ENCODE measurements at regions not wholly inside any gene's neighbourhood (a gene's known extent, or its start where the extent isn't known, plus 50 kb on each side); places are given as distances from the start of the nearest gene placed in this dataset.
"Not testable (repeated sequence)": the region's sequence is repeated elsewhere in the genome, so short reads cannot be mapped to it uniquely, and the experiment has no call there.

GRCh38 chr18:66931010-66931409 is 327.1 kb upstream of the CDH19 start:
- DNase-seq (ENCODE audit: low spot score in 2 of 2) (no peak), ATAC-seq (replicated peaks; ENCODE audit: extremely low read depth, poor library complexity, severe bottlenecking) (no peak)
- no peaks in the 10 kb centered on the region for H3K36me3 Mint-ChIP-seq (ENCODE audit: insufficient read depth)

GRCh38 chr18:66916834-66917233 is 312.9 kb upstream of the CDH19 start:
- no peak for ATAC-seq (replicated peaks; ENCODE audit: extremely low read depth, poor library complexity, severe bottlenecking)
- Mint-ChIP-seq H3K4me1 (no peaks in the 10 kb centered on the region), H3K36me3 (ENCODE audit: insufficient read depth) (no peaks in the 10 kb centered on the region)

More at GRCh38 chr18:66931010-66931409, 327.1 kb upstream of the CDH19 start:
- Mint-ChIP-seq H3K4me1 (no peaks in the 10 kb centered on the region), H3K4me3 (no peak overlapping the region), H3K9me3 (peaks cover 10% of the 10 kb centered on the region), H3K27ac (ENCODE audit: low read depth) (no peak overlapping the region), H3K27me3 (no peaks in the 10 kb centered on the region)

DNA sequence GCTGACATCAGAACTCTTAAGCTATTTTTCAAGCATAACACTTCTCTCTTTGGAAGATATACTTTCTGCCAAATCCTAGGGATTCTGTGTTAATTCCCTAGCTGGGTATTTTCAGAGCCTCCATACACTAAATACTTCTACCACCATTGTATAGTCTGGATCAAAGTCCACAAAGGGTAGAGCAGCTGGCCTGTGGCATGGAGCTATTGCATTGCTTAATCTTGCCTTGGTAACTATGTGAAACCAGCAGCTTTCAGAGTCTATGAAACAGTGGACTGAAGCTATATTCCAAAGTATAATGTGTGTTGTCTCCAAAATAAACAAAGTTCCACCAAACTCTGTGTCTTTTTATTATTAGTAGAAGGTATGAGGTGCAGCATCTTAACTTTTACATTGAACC is 296.9 kb upstream of the CDH19 start:
- ATAC-seq (replicated peaks; ENCODE audit: extremely low read depth, poor library complexity, severe bottlenecking) (no peak), DNase-seq (ENCODE audit: low spot score in 2 of 2) (no peak)
- H3K4me1 Mint-ChIP-seq = no peaks in the 10 kb centered on the region
- no peak overlapping the region for H3K27ac Mint-ChIP-seq (ENCODE audit: low read depth)
- no peak overlapping the region for H3K4me3 Mint-ChIP-seq
- peaks cover 5% of the 10 kb centered on the region for H3K9me3 Mint-ChIP-seq
- H3K36me3 Mint-ChIP-seq (ENCODE audit: insufficient read depth) = no peaks in the 10 kb centered on the region
- H3K27me3 Mint-ChIP-seq = no peaks in the 10 kb centered on the region

More at GRCh38 chr18:66916834-66917233, 312.9 kb upstream of the CDH19 start:
- no peak overlapping the region for H3K4me3 Mint-ChIP-seq
- DNase-seq (ENCODE audit: low spot score in 2 of 2) = no peak
- H3K27ac Mint-ChIP-seq (ENCODE audit: low read depth) = no peak overlapping the region
- H3K27me3 Mint-ChIP-seq = no peaks in the 10 kb centered on the region
- peaks cover 4% of the 10 kb centered on the region for H3K9me3 Mint-ChIP-seq

DNA sequence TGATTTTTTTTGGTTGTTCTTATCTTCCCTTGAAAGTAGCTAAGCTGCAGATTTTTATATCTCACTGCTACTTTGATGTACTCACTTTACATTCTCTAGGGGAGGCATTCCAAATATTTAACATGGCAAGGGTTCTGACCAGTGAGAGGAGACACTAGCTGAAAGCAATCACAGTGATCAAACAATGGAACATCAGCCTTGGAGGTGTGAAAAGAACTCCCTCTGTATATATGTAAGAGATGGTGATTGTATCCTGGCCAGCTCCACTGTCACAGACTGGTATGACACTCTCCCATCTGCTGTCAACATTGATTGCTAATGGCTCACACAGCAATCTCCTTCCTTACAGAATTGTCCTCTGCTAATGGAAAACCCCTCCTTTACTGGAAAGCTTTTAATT is 291.7 kb upstream of the CDH19 start:
- Mint-ChIP-seq H3K27ac (ENCODE audit: low read depth) (no peak overlapping the region), H3K27me3 (no peaks in the 10 kb centered on the region), H3K4me1 (no peaks in the 10 kb centered on the region), H3K4me3 (no peak overlapping the region), H3K9me3 (peaks cover 5% of the 10 kb centered on the region), H3K36me3 (ENCODE audit: insufficient read depth) (no peaks in the 10 kb centered on the region)
- DNase-seq (ENCODE audit: low spot score in 2 of 2) (no peak), ATAC-seq (replicated peaks; ENCODE audit: extremely low read depth, poor library complexity, severe bottlenecking) (no peak)

DNA sequence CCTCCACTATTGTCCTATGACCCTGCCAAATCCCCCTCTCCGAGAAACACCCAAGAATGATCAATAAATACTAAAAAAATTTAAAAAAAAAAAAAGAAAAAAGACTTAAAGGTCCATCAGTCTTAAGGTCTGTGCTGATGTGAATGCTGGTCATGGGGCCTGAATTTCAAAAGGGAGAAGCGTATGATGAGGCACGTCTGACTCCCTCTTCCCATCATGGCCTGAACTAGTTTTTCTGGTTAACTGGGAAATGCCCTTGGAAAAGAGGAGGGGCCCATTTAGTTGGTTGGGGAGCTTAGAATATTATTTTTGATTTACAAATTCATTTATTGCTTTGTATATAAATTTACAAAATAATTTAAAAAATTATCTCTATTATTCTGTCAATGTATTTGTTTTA is 291.0 kb upstream of the CDH19 start:
- no peaks in the 10 kb centered on the region for H3K36me3 Mint-ChIP-seq (ENCODE audit: insufficient read depth)
- no peak overlapping the region for H3K4me3 Mint-ChIP-seq
- no peak for ATAC-seq (replicated peaks; ENCODE audit: extremely low read depth, poor library complexity, severe bottlenecking)
- no peaks in the 10 kb centered on the region for H3K27me3 Mint-ChIP-seq
- no peak for DNase-seq (ENCODE audit: low spot score in 2 of 2)
- H3K4me1 Mint-ChIP-seq = no peaks in the 10 kb centered on the region
- H3K27ac Mint-ChIP-seq (ENCODE audit: low read depth) = no peak overlapping the region
- peaks cover 1% of the 10 kb centered on the region for H3K9me3 Mint-ChIP-seq

- H3K9me3 Mint-ChIP-seq; H3K4me1 Mint-ChIP-seq; H3K36me3 Mint-ChIP-seq (ENCODE audit: insufficient read depth); ATAC-seq (replicated peaks; ENCODE audit: extremely low read depth, poor library complexity, severe bottlenecking); DNase-seq (ENCODE audit: low spot score in 2 of 2); H3K4me3 Mint-ChIP-seq; H3K27me3 Mint-ChIP-seq; H3K27ac Mint-ChIP-seq (ENCODE audit: low read depth): not testable (repeated sequence)
These were observed 288.5 kb upstream of the CDH19 start for GRCh38 chr18:66892388-66892787.

- Mint-ChIP-seq H3K4me1 (no peaks in the 10 kb centered on the region), H3K36me3 (ENCODE audit: insufficient read depth) (no peaks in the 10 kb centered on the region), H3K27ac (ENCODE audit: low read depth) (no peak overlapping the region), H3K9me3 (peaks cover 1% of the 10 kb centered on the region), H3K4me3 (no peak overlapping the region), H3K27me3 (no peaks in the 10 kb centered on the region)
- no peak for DNase-seq (ENCODE audit: low spot score in 2 of 2)
- ATAC-seq (replicated peaks; ENCODE audit: extremely low read depth, poor library complexity, severe bottlenecking) = no peak
These were observed 271.1 kb upstream of the CDH19 start for GRCh38 chr18:66874812-66875474.

DNA sequence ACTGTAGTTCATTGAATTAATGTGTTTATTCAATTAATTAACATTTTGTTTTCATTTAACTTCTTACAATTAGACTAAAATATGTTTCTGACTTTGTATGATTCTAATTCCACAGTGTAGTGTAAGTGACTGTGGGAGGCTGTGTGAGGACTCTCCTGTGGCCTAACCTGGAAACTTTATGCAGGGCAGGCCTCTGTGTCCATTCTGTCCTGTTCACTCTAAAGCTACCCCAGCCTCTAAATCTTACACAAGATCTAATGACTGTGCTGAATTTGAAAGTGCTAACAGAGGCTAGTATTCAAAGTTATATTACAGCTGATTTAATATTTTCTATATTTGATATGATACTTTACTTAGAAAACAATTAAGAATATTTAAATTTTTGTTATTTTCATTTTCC is 270.5 kb upstream of the CDH19 start:
- Mint-ChIP-seq H3K27ac (ENCODE audit: low read depth) (no peak overlapping the region), H3K4me3 (no peak overlapping the region), H3K4me1 (no peaks in the 10 kb centered on the region), H3K9me3 (peaks cover 6% of the 10 kb centered on the region), H3K27me3 (no peaks in the 10 kb centered on the region), H3K36me3 (ENCODE audit: insufficient read depth) (no peaks in the 10 kb centered on the region)
- ATAC-seq (replicated peaks; ENCODE audit: extremely low read depth, poor library complexity, severe bottlenecking) (no peak), DNase-seq (ENCODE audit: low spot score in 2 of 2) (no peak)

- ATAC-seq (replicated peaks; ENCODE audit: extremely low read depth, poor library complexity, severe bottlenecking) (no peak), DNase-seq (ENCODE audit: low spot score in 2 of 2) (no peak)
- no peak overlapping the region for H3K4me3 Mint-ChIP-seq
- no peak overlapping the region for H3K27ac Mint-ChIP-seq (ENCODE audit: low read depth)
- H3K9me3 Mint-ChIP-seq = peaks cover 6% of the 10 kb centered on the region
- no peaks in the 10 kb centered on the region for H3K27me3 Mint-ChIP-seq
- no peaks in the 10 kb centered on the region for H3K4me1 Mint-ChIP-seq
- H3K36me3 Mint-ChIP-seq (ENCODE audit: insufficient read depth) = no peaks in the 10 kb centered on the region
These were observed 270.0 kb upstream of the CDH19 start for GRCh38 chr18:66873899-66874298.

DNA sequence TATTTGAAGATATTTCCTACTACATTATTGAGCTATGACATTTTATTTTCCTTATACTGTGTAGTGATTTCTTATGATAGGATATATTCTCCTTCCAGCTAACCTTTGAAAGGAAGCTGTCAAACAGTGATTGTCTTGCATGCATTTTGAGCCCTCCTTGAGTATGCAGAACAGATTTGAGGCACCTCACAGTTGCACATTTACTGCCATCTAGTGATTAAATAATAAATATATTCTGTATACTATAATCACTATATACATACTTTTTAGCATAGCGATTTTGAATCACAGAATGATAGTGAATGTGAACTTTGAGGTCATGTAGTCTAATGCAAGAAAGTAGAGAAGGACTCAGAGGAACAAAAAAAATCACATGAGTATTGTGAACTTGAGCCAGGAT is 268.4 kb upstream of the CDH19 start:
- Mint-ChIP-seq H3K27ac (ENCODE audit: low read depth) (no peak overlapping the region), H3K36me3 (ENCODE audit: insufficient read depth) (no peaks in the 10 kb centered on the region), H3K4me1 (no peaks in the 10 kb centered on the region), H3K9me3 (peaks cover 6% of the 10 kb centered on the region), H3K4me3 (no peak overlapping the region), H3K27me3 (no peaks in the 10 kb centered on the region)
- no peak for DNase-seq (ENCODE audit: low spot score in 2 of 2)
- no peak for ATAC-seq (replicated peaks; ENCODE audit: extremely low read depth, poor library complexity, severe bottlenecking)

- Mint-ChIP-seq H3K4me3 (no peak overlapping the region), H3K27me3 (no peaks in the 10 kb centered on the region), H3K4me1 (no peaks in the 10 kb centered on the region), H3K9me3 (peaks cover 6% of the 10 kb centered on the region), H3K36me3 (ENCODE audit: insufficient read depth) (no peaks in the 10 kb centered on the region), H3K27ac (ENCODE audit: low read depth) (no peak overlapping the region)
- DNase-seq (ENCODE audit: low spot score in 2 of 2) (no peak), ATAC-seq (replicated peaks; ENCODE audit: extremely low read depth, poor library complexity, severe bottlenecking) (no peak)
These were observed 263.8 kb upstream of the CDH19 start for GRCh38 chr18:66867653-66868052.

DNA sequence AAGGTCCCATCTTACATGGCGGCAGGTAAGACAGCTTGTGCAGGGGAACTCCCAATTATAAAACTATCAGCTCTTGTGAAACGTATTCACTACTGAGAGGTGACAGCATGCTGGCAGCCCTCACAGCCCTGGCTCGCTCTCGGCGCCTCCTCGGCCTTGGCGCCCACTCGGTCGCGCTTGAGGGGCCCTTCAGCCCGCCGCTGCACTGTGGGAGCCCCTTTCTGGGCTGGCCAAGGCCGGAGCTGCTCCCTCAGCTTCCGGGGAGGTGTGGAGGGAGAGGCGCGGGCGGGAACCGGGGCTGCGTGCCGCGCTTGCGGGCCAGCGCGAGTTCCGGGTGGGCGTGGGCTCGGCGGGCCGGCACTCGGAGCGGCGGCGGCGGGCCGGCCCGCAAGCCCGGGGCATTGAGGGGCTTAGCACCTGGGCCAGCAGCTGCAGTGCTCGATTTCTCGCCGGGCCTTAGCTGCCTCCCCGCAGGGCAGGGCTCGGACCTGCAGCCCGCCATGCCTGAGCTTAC is 262.6 kb upstream of the CDH19 start:
- not testable (repeated sequence) for H3K27me3 Mint-ChIP-seq; ATAC-seq (replicated peaks; ENCODE audit: extremely low read depth, poor library complexity, severe bottlenecking); H3K36me3 Mint-ChIP-seq (ENCODE audit: insufficient read depth); H3K4me3 Mint-ChIP-seq; DNase-seq (ENCODE audit: low spot score in 2 of 2); H3K4me1 Mint-ChIP-seq; H3K27ac Mint-ChIP-seq (ENCODE audit: low read depth); H3K9me3 Mint-ChIP-seq

- H3K4me1 Mint-ChIP-seq = no peaks in the 10 kb centered on the region
- DNase-seq (ENCODE audit: low spot score in 2 of 2) = no peak
- H3K4me3 Mint-ChIP-seq = no peak overlapping the region
- H3K27ac Mint-ChIP-seq (ENCODE audit: low read depth) = no peak overlapping the region
- ATAC-seq (replicated peaks; ENCODE audit: extremely low read depth, poor library complexity, severe bottlenecking) = no peak
- H3K27me3 Mint-ChIP-seq = no peaks in the 10 kb centered on the region
- H3K36me3 Mint-ChIP-seq (ENCODE audit: insufficient read depth) = peaks cover 1% of the 10 kb centered on the region
- peaks cover 11% of the 10 kb centered on the region for H3K9me3 Mint-ChIP-seq
These were observed 234.6 kb upstream of the CDH19 start for GRCh38 chr18:66838340-66838987.

All from central memory CD8-positive, alpha-beta T cell (primary cell).